Loucy (cell line): ENCODE measurements at regions not wholly inside any gene's neighbourhood (a gene's known extent, or its start where the extent isn't known, plus 50 kb on each side); places are given as distances from the start of the nearest gene placed in this dataset.

Experiments used
- H2AFZ ChIP-seq: fragments of 200-600 bp; sonication (generic); 2 replicates; pipeline ENCODE4 v1.6.0; 2016; ENCODE audit warnings: antibody characterized with exemption, mild to moderate bottlenecking, low read length, moderate library complexity
- H3F3A ChIP-seq: fragments of 200-600 bp; 2 replicates; pipeline ENCODE4 v1.6.0; 2016; ENCODE audit warnings: antibody characterized with exemption, low read depth, mild to moderate bottlenecking
- H3K27me3 ChIP-seq: fragments of 200-600 bp; sonication (generic); 2 replicates; pipeline ENCODE4 v1.6.1; 2014; ENCODE audit warnings: low read length, mild to moderate bottlenecking; ENCODE audit not compliant: insufficient read depth, poor library complexity, severe bottlenecking
- H3K36me3 ChIP-seq: fragments of 200-600 bp; sonication (generic); 2 replicates; pipeline ENCODE4 v1.6.1; 2016; ENCODE audit warnings: low read length; ENCODE audit not compliant: insufficient read depth
- H3K4me1 ChIP-seq: fragments of 200-600 bp; sonication (generic); 2 replicates; pipeline ENCODE4 v1.5.1; 2014; ENCODE audit warnings: low read length, mild to moderate bottlenecking; ENCODE audit not compliant: insufficient read depth, poor library complexity, severe bottlenecking
- H3K4me2 ChIP-seq: fragments of 200-600 bp; sonication (generic); 2 replicates; pipeline ENCODE4 v1.6.0; 2014; ENCODE audit warnings: antibody characterized with exemption, low read length, low read depth, mild to moderate bottlenecking; ENCODE audit not compliant: poor library complexity, severe bottlenecking
- H3K4me3 ChIP-seq: fragments of 200-600 bp; sonication (generic); 2 replicates; pipeline ENCODE4 v1.5.1; 2014; ENCODE audit warnings: low read length, mild to moderate bottlenecking, mixed read lengths; ENCODE audit not compliant: poor library complexity, severe bottlenecking
- H3K79me2 ChIP-seq: fragments of 200-600 bp; sonication (generic); 2 replicates; pipeline ENCODE4 v1.6.1; 2014; ENCODE audit warnings: low read length; ENCODE audit not compliant: insufficient read depth
- H3K9ac ChIP-seq: fragments of 200-600 bp; sonication (generic); 2 replicates; pipeline ENCODE4 v1.6.0; 2014; ENCODE audit warnings: mild to moderate bottlenecking, low read depth, low read length, moderate library complexity; ENCODE audit not compliant: poor library complexity, severe bottlenecking
- H3K9me2 ChIP-seq: fragments of 200-600 bp; sonication (generic); replicated peaks from 2 replicates; pipeline ENCODE4 v1.6.1; 2016; ENCODE audit warnings: low read depth, low read length, mixed read lengths
- H3K9me3 ChIP-seq: fragments of 200-600 bp; sonication (generic); 2 replicates; pipeline ENCODE4 v1.6.1; 2014; ENCODE audit warnings: mild to moderate bottlenecking, antibody characterized with exemption, low read length, low read depth; ENCODE audit not compliant: insufficient read depth
- H4K20me1 ChIP-seq: fragments of 200-600 bp; sonication (generic); 2 replicates; pipeline ENCODE4 v1.6.0; 2014; ENCODE audit warnings: antibody characterized with exemption, low read length, mild to moderate bottlenecking; ENCODE audit not compliant: insufficient read depth, poor library complexity, severe bottlenecking
- EZH2phosphoT487 ChIP-seq: fragments of 200-600 bp; IDR thresholded peaks from 2 replicates; pipeline ENCODE4 v1.6.1; 2018; ENCODE audit warnings: antibody characterized with exemption, mild to moderate bottlenecking, moderate library complexity, borderline replicate concordance
- TF ChIP-seq, protein P1 (sequence below): fragments of 200-600 bp; sonication (generic); conservative IDR thresholded peaks from 2 replicates; pipeline ENCODE4 v1.5.1; 2014; ENCODE audit warnings: mild to moderate bottlenecking, antibody characterized with exemption, low read length

DNA sequence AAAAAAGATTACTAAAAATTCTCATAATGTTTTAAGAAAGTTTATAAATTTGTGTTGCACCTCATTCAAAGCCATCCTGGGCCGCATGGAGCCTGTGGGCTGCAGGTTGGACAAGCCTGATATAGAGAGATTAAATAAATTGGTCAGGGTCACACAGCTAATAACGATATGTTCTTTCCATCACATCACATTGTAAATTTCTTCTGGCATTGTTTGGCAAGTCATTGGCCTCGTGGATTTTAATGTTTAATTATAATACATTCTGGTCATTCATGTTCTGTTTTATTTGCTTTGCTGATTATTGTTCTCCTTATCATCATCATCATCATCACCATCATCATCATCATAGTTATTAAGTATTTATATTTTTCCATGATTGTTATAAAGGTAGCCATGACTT lies 157.3 kb downstream of the DIO2 start:
- H3K9ac ChIP-seq = no peak overlapping the region
- no peak overlapping the region for H2AFZ ChIP-seq
- H3K4me1 ChIP-seq = no peaks in the 10 kb centered on the region
- no peaks in the 10 kb centered on the region for H3F3A ChIP-seq
- H3K79me2 ChIP-seq = no peaks in the 10 kb centered on the region
- no peak overlapping the region for H3K4me3 ChIP-seq
- H3K9me3 ChIP-seq = no peaks in the 10 kb centered on the region
- no peaks in the 10 kb centered on the region for H3K27me3 ChIP-seq
- H4K20me1 ChIP-seq = no peaks in the 10 kb centered on the region
- no peak overlapping the region for H3K4me2 ChIP-seq
- no peaks in the 10 kb centered on the region for H3K36me3 ChIP-seq
- no peak for TF ChIP-seq EZH2phosphoT487
- TF ChIP-seq, protein P1, sequence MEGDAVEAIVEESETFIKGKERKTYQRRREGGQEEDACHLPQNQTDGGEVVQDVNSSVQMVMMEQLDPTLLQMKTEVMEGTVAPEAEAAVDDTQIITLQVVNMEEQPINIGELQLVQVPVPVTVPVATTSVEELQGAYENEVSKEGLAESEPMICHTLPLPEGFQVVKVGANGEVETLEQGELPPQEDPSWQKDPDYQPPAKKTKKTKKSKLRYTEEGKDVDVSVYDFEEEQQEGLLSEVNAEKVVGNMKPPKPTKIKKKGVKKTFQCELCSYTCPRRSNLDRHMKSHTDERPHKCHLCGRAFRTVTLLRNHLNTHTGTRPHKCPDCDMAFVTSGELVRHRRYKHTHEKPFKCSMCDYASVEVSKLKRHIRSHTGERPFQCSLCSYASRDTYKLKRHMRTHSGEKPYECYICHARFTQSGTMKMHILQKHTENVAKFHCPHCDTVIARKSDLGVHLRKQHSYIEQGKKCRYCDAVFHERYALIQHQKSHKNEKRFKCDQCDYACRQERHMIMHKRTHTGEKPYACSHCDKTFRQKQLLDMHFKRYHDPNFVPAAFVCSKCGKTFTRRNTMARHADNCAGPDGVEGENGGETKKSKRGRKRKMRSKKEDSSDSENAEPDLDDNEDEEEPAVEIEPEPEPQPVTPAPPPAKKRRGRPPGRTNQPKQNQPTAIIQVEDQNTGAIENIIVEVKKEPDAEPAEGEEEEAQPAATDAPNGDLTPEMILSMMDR = no peak
- no peaks in the 10 kb centered on the region for H3K9me2 ChIP-seq

DNA sequence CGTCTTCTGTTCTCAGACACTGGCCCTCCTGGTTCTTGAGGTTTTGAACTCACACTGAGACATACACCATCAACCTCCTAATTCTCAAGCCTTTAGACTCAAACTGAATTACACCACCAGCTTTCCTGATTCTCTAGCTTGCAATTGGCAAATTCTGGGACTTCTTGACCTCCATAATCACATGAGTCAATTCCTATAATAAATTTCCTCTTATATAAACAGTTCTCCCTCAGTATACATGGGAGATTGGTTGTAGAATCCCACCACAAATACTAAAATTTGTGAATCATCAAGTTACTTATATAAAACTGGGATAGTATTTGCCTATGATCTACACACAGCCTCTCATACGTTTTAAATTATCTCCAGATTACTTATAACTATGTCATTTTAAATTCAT lies 162.2 kb downstream of the DIO2 start:
- Histone ChIP-seq H3K4me3 (no peak overlapping the region), H3K4me2 (no peak overlapping the region), H3K27me3 (no peaks in the 10 kb centered on the region), H3K9ac (no peak overlapping the region), H3K4me1 (no peaks in the 10 kb centered on the region), H3K9me3 (no peaks in the 10 kb centered on the region), H3K79me2 (no peaks in the 10 kb centered on the region), H3K9me2 (no peaks in the 10 kb centered on the region), H4K20me1 (no peaks in the 10 kb centered on the region), H3K36me3 (no peaks in the 10 kb centered on the region), H2AFZ (no peak overlapping the region), H3F3A (no peaks in the 10 kb centered on the region)
- TF ChIP-seq, protein P1 = no peak
- no peak for TF ChIP-seq EZH2phosphoT487

DNA sequence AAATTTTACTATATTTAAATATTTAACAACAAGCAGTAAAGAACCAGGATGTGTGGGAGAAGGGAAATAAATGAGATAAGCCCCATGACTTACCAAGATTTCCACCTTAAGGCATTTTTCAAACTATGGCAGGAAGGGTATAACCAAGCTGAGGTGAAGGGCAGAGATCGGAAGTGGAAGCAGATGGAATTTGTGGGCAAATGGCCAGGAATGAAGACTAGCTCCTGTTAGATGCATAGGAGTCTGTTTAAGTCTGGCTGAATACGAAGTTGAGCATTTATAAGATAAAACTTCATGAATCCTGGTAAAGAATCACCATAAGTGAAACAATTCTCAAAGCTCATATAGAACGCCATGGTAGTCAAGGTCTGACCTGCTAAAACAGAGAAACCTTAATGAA lies 163.5 kb downstream of the DIO2 start:
- H3K27me3 ChIP-seq = no peaks in the 10 kb centered on the region
- no peak overlapping the region for H3K4me2 ChIP-seq
- no peaks in the 10 kb centered on the region for H3K36me3 ChIP-seq
- H3K4me1 ChIP-seq = no peaks in the 10 kb centered on the region
- H3K79me2 ChIP-seq = no peaks in the 10 kb centered on the region
- TF ChIP-seq EZH2phosphoT487 = no peak
- TF ChIP-seq, protein P1 = no peak
- no peak overlapping the region for H3K4me3 ChIP-seq
- no peaks in the 10 kb centered on the region for H3F3A ChIP-seq
- H4K20me1 ChIP-seq = no peaks in the 10 kb centered on the region
- H3K9ac ChIP-seq = no peak overlapping the region
- no peaks in the 10 kb centered on the region for H3K9me3 ChIP-seq
- no peak overlapping the region for H2AFZ ChIP-seq
- H3K9me2 ChIP-seq = no peaks in the 10 kb centered on the region
